Small intestine (tissue), 7 donors: ENCODE measurements at regions not wholly inside any gene's neighbourhood (a gene's known extent, or its start where the extent isn't known, plus 50 kb on each side); places are given as distances from the start of the nearest gene placed in this dataset.
A peak's percentile ranks its signal among the peaks of the same experiment; 100 is the strongest.

Experiments
- DNase-seq, 2 donors: peaks; one replicate each; pipeline versions ENCODE4 v3.0.0 to v3.0.0-alpha.2; 2013
- FAIRE-seq: peaks from 2 replicates; lab custom pipeline; 2012; peaks lifted over from hg19 to GRCh38; lab: Jason Lieb, UNC
- H3K27ac ChIP-seq, 3 donors: one replicate each; pipeline ENCODE4 v1.5.1; 2013; ENCODE audit warnings: low read length in 2 of 3, mild to moderate bottlenecking in 2 of 3, control low read depth in 1 of 3, inconsistent platforms in 1 of 3, low read depth in 1 of 3, moderate library complexity in 1 of 3
- H3K27me3 ChIP-seq, 3 donors: one replicate each; pipeline ENCODE4 v1.6.1; 2013; ENCODE audit warnings: low read length in 3 of 3, inconsistent platforms in 1 of 3; ENCODE audit not compliant: control insufficient read depth in 3 of 3, insufficient read depth in 3 of 3
- H3K36me3 ChIP-seq, 3 donors: one replicate each; pipeline ENCODE4 v1.6.1; 2013; ENCODE audit warnings: low read length in 3 of 3, inconsistent platforms in 1 of 3, low read depth in 1 of 3, mild to moderate bottlenecking in 1 of 3, moderate library complexity in 1 of 3; ENCODE audit not compliant: control insufficient read depth in 3 of 3, insufficient read depth in 2 of 3
- H3K4me1 ChIP-seq, 3 donors: one replicate each; pipeline ENCODE4 v1.6.1; 2013; ENCODE audit warnings: low read length in 2 of 3, inconsistent platforms in 1 of 3, low read depth in 1 of 3, mild to moderate bottlenecking in 1 of 3, moderate library complexity in 1 of 3; ENCODE audit not compliant: control insufficient read depth in 3 of 3, insufficient read depth in 2 of 3
- H3K4me3 ChIP-seq, 3 donors: one replicate each; pipeline ENCODE4 v1.5.1; 2013; ENCODE audit warnings: low read length in 3 of 3, control low read depth in 1 of 3, inconsistent platforms in 1 of 3, low read depth in 1 of 3, mild to moderate bottlenecking in 1 of 3, moderate library complexity in 1 of 3
- H3K9me3 ChIP-seq, 2 donors: one replicate each; pipeline ENCODE4 v1.6.1; 2013; ENCODE audit warnings: low read depth in 1 of 2, low read length in 1 of 2; ENCODE audit not compliant: control insufficient read depth in 2 of 2, insufficient read depth in 1 of 2
- WGBS, 3 donors: extraction: QIAGEN DNeasy Blood & Tissue Kit; methylation state at CpG; one replicate each; pipeline ENCODE4 v1.1.7; 2013; 5-methylcytosine and 5-hydroxymethylcytosine counted together
- donor health status: healthy with polysubstance abuse.
- donor health status: control.
- donor health status: control.
- donor health status: Bipolar disorder and iron deficiency.
- donor health status: healthy.

DNA sequence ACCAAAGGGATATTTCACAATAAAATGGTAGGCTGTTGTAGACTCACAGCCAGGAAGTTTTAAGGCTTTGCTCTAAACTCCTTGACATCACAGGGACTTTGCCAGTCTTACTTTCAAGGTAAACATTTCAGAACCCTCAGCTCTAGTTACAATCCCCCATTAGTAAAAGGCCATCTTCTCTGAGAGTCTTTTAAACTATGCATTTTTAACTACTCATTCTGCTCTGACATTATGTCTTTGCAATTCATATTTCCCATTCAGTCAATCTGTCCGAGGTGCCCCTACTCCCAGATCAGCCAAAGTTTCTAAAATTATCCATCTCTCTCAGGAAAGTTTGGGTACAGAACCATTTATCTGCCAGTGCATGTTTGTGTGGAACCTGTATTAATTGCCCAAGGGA is 1094.1 kb downstream of the TDRD15 start:
- 76 to 81% (median 78%) methylated on average over 1 of the region's 1 CpG for WGBS, 3 donors
- FAIRE-seq (no peak), DNase-seq (no peak)
- Histone ChIP-seq H3K4me3 (no peak overlapping the region), H3K4me1 (no peaks in the 10 kb centered on the region), H3K27me3 (no peaks in the 10 kb centered on the region), H3K9me3 (no peaks in the 10 kb centered on the region), H3K36me3 (no peaks in the 10 kb centered on the region), H3K27ac (no peak overlapping the region)

DNA sequence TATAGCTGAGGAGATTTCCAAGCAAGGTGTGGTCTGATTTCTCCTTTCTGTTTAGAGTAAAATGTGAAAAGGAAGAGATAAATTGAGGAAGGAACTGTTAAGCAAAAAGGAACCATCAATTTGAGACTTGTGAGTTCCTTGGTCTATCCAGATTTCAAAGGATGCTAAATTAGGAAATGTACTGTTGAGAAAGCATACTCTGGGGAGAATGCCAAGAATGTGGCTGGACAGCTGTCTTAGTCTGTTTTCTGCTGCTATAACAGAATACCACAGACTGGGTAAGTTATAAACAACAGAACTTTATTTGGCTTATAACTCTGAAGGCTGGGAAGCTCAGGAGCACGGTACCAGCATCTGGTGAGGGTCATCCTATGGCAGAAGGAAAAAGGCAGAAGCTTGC is 1097.2 kb downstream of the TDRD15 start:
- 19 to 49% (median 23%) methylated on average over 1 of the region's 1 CpG for WGBS, 3 donors
- no peak overlapping the region for H3K27ac ChIP-seq
- no peaks in the 10 kb centered on the region for H3K27me3 ChIP-seq
- no peaks in the 10 kb centered on the region for H3K4me1 ChIP-seq
- H3K36me3 ChIP-seq: no peaks in the 10 kb centered on the region
- H3K9me3 ChIP-seq: no peaks in the 10 kb centered on the region
- DNase-seq: no peak
- FAIRE-seq: no peak
- no peak overlapping the region for H3K4me3 ChIP-seq

DNA sequence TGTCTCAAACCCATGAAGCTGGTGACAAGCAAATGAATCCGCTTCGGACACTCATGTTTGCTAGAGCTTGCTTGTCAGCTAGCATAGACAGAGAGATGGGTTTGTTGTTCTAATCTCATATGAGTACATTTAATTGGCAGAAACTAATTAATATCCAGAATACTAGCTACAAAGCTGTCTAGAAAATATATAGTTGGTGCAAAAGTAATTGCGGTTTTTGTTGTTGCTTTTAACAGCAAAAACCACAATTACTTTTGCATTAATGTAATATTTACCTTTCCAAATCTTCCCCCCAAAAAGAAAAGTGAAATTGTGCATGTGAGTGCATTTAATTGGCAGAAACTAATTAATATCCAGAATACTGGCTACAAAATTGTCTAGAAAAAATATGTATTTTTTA is 1115.2 kb downstream of the TDRD15 start:
- Histone ChIP-seq H3K27ac (no peak overlapping the region), H3K27me3 (no peaks in the 10 kb centered on the region), H3K4me1 (no peaks in the 10 kb centered on the region), H3K36me3 (no peaks in the 10 kb centered on the region), H3K9me3 (no peaks in the 10 kb centered on the region), H3K4me3 (no peak overlapping the region)
- no peak for DNase-seq
- FAIRE-seq: no peak
- 85 to 93% (median 92%) methylated on average over 3 of the region's 3 CpGs for WGBS, 3 donors

DNA sequence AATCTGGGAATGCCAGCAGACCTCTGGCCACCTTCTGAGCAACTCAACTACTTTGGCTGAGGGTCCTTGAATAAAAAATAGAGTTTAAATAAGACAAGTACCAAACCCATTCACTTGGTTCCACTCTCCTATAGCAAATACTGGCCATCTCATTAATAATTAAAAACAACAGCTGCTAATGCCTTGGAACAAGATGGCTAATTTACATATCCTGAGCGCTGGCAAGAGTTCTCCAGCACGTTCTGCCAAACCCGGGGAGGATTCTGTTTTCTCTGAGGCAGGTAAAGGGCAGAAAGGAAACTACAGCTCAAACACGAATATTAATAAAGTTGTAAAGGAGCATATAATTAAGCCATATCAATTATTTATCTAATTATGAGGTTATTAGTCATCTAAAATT is 1123.7 kb downstream of the TDRD15 start:
- Histone ChIP-seq H3K27ac (no peak overlapping the region), H3K36me3 (no peaks in the 10 kb centered on the region), H3K4me1 (no peaks in the 10 kb centered on the region), H3K27me3 (no peaks in the 10 kb centered on the region), H3K9me3 (no peaks in the 10 kb centered on the region), H3K4me3 (no peak overlapping the region)
- WGBS, 3 donors: 62 to 76% (median 64%) methylated on average over 4 of the region's 4 CpGs
- no peak for DNase-seq
- FAIRE-seq: no peak

DNA sequence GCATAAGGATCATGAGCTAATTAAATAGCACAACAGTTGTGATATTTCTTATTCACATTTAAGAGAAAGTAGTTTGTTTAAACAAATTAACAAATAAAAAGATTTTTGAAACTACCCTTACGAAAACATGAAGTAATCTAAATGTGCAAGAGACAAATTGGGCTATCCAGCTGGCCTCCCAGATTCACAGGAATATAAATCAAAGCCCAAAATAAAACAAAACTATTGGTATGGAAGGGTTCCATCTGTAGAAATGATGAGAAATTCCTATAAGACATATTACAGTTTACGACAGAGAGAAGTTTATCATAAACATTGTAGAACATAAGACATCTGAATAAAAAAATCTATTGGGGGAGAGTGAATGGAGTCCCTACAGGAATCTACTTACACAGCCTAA is 1125.1 kb downstream of the TDRD15 start:
- 60 to 79% (median 75%) methylated on average over 2 of the region's 2 CpGs for WGBS, 3 donors
- FAIRE-seq (no peak), DNase-seq (peak in 1 of 2 donors; percentile 1)
- H3K4me1 ChIP-seq: no peaks in the 10 kb centered on the region
- H3K27ac ChIP-seq: no peak overlapping the region
- no peak overlapping the region for H3K4me3 ChIP-seq
- H3K36me3 ChIP-seq: no peaks in the 10 kb centered on the region
- H3K9me3 ChIP-seq: peaks cover 0 to 2% of the 10 kb centered on the region in 2 donors
- H3K27me3 ChIP-seq: no peaks in the 10 kb centered on the region

DNA sequence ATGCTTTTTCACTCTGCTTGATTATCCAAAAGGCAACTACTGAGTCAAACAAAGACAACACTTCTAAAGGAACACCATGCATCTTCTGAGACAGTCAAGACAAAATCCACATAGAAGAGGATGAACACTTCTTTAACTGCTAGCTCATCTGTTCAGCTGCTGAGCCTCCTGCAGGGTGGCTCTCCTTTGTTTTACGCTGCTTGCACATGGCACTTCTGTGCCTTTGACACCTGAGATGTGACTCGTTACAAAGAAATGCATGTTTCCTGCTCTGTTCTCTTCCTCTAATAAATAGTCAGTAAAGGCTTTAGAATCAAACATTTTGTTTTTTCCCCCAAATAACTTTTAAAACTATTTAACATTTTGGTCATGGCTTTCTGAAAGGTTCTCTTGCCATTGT is 1129.4 kb downstream of the TDRD15 start:
- no peaks in the 10 kb centered on the region for H3K27me3 ChIP-seq
- DNase-seq: no peak
- H3K9me3 ChIP-seq: peaks cover 0 to 2% of the 10 kb centered on the region in 2 donors
- FAIRE-seq: no peak
- no peaks in the 10 kb centered on the region for H3K36me3 ChIP-seq
- no peaks in the 10 kb centered on the region for H3K4me1 ChIP-seq
- H3K4me3 ChIP-seq: no peak overlapping the region
- WGBS, 3 donors: 39 to 66% (median 54%) methylated on average over 2 of the region's 2 CpGs
- no peak overlapping the region for H3K27ac ChIP-seq

DNA sequence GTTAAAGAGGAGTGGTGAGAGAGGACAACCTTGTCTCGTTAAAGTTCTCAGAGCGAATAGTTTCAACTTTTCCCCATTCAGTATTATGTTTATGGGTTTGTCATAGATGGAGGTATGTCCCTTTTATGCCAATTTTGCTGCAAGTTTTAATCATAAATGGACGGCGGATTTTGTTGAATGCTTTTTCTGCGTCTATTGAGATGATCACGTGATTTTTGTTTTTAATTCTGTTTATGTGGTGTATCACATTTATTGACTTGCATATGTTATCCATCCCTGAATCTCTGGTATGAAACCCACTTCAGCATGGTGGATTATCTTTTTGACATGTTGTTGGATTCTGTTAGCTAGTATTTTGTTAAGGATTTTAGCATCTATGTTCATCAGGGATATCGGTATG is 1123.8 kb upstream of the KLHL29 start:
- Histone ChIP-seq H3K36me3 (no peaks in the 10 kb centered on the region), H3K27ac (no peak overlapping the region), H3K9me3 (no peaks in the 10 kb centered on the region), H3K4me3 (no peak overlapping the region), H3K4me1 (no peaks in the 10 kb centered on the region), H3K27me3 (no peaks in the 10 kb centered on the region)
- DNase-seq (no peak), FAIRE-seq (no peak)
- 93 to 95% (median 94%) methylated on average over 7 of the region's 7 CpGs for WGBS, 3 donors

DNA sequence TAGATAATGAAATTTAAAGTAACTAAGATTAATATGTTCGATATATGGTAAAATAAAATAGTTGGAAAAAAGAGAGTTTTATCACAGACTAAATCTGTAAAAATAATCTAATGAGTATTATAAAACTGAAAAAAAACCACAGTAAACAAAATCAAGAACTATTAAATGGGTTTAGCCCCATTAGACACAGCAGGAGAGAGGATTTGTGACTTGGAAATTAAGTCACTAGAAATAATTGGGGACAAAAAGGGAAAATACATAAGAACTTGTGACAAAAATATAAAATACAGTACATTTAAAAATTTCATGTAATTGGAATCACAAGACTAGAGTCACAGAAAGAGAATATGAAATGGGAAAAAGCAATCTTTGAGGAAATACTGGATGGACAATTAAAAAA is 1114.6 kb upstream of the KLHL29 start:
- Histone ChIP-seq H3K27me3 (no peaks in the 10 kb centered on the region), H3K4me1 (no peaks in the 10 kb centered on the region), H3K4me3 (no peak overlapping the region), H3K9me3 (no peaks in the 10 kb centered on the region), H3K27ac (no peak overlapping the region), H3K36me3 (no peaks in the 10 kb centered on the region)
- DNase-seq: no peak
- no peak for FAIRE-seq
- 92 to 93% (median 92%) methylated on average over 1 of the region's 1 CpG for WGBS, 3 donors

DNA sequence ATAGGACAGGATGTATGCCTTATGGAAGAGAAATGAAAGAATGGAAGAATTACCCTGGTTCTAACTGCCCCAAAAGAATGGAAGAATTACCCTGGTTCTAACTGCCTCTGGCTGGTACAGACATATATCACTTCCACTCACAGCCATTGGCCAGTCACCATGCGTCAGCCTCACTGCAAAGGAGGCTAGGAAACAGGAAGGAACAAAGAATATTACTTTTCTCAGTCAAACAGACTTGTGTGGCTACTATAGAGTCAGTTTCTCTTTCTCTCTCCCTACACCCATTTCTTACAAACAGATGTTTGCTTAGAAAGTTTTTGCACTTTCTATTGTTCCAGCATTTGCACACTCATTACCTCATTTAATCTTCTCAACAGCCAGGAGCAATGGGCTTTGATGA is 1111.1 kb upstream of the KLHL29 start:
- H3K9me3 ChIP-seq: no peaks in the 10 kb centered on the region
- no peaks in the 10 kb centered on the region for H3K4me1 ChIP-seq
- no peaks in the 10 kb centered on the region for H3K36me3 ChIP-seq
- 47 to 69% (median 63%) methylated on average over 1 of the region's 1 CpG for WGBS, 3 donors
- DNase-seq: no peak
- FAIRE-seq: no peak
- no peaks in the 10 kb centered on the region for H3K27me3 ChIP-seq
- no peak overlapping the region for H3K27ac ChIP-seq
- no peak overlapping the region for H3K4me3 ChIP-seq
